Neural cell (in vitro differentiated cells): ENCODE measurements at regions not wholly inside any gene's neighbourhood (a gene's known extent, or its start where the extent isn't known, plus 50 kb on each side); places are given as distances from the start of the nearest gene placed in this dataset.

Experiments
- H2AFZ ChIP-seq: fragments of 200-600, 300-800 bp; sonication (generic), shearing (Covaris generic); 2 replicates; pipeline ENCODE4 v1.6.0; 2014; ENCODE audit warnings: low read depth, mild to moderate bottlenecking, antibody characterized with exemption, low read length, moderate library complexity
- H3F3A ChIP-seq: fragments of 200-600 bp; shearing (Covaris generic); 2 replicates; pipeline ENCODE4 v1.6.1; 2016; ENCODE audit warnings: mild to moderate bottlenecking, moderate library complexity, mixed read lengths, antibody characterized with exemption, low read length; ENCODE audit not compliant: insufficient read depth, poor library complexity, severe bottlenecking
- H3K27ac ChIP-seq: fragments of 200-600, 300-800 bp; sonication (generic), shearing (Covaris generic); 2 replicates; pipeline ENCODE4 v1.5.1; 2014; ENCODE audit warnings: mild to moderate bottlenecking, low read length, moderate library complexity
- H3K27me3 ChIP-seq: fragments of 300-800, 200-600 bp; sonication (generic), shearing (Covaris generic); 2 replicates; pipeline ENCODE4 v1.6.0; 2014; ENCODE audit warnings: mild to moderate bottlenecking, low read depth, low read length, moderate library complexity; ENCODE audit not compliant: insufficient read depth
- H3K36me3 ChIP-seq: fragments of 300-800, 200-600 bp; sonication (generic), shearing (Covaris generic); 2 replicates; pipeline ENCODE4 v1.5.1; 2014; ENCODE audit warnings: mild to moderate bottlenecking, antibody characterized with exemption, low read length, moderate library complexity; ENCODE audit not compliant: insufficient read depth
- H3K4me2 ChIP-seq: fragments of 300-800, 200-600 bp; sonication (generic), shearing (Covaris generic); 2 replicates; pipeline ENCODE4 v1.6.0; 2014; ENCODE audit warnings: mild to moderate bottlenecking, low read length
- H3K4me3 ChIP-seq: fragments of 300-800, 200-600 bp; sonication (generic), shearing (Covaris generic); 2 replicates; pipeline ENCODE4 v1.5.1; 2014; ENCODE audit warnings: mild to moderate bottlenecking, low read length, moderate library complexity
- H3K79me2 ChIP-seq: fragments of 200-600 bp; shearing (Covaris generic); replicated peaks from 2 replicates; pipeline ENCODE4 v1.6.0; 2014; ENCODE audit warnings: mild to moderate bottlenecking, low read length, moderate library complexity; ENCODE audit not compliant: insufficient read depth
- H3K9ac ChIP-seq: fragments of 300-800, 200-600 bp; sonication (generic), shearing (Covaris generic); 2 replicates; pipeline ENCODE4 v1.6.1; 2016; ENCODE audit warnings: mild to moderate bottlenecking, low read length, mixed read lengths
- H3K9me2 ChIP-seq: fragments of 200-600 bp; shearing (Covaris generic); 2 replicates; pipeline ENCODE4 v1.6.1; 2016; ENCODE audit warnings: mild to moderate bottlenecking, low read length, mixed read lengths; ENCODE audit not compliant: insufficient read depth
- H3K9me3 ChIP-seq: fragments of 200-600, 300-800 bp; sonication (generic), shearing (Covaris generic); 2 replicates; pipeline ENCODE4 v1.6.1; 2016; ENCODE audit warnings: mild to moderate bottlenecking, mixed run types, low read length, moderate library complexity, mixed read lengths
- H4K20me1 ChIP-seq: fragments of 200-600 bp; shearing (Covaris generic); 2 replicates; pipeline ENCODE4 v1.6.1; 2016; ENCODE audit warnings: mild to moderate bottlenecking, mixed run types; ENCODE audit not compliant: insufficient read depth
- CTCF ChIP-seq: fragments of 450-650 bp; IDR thresholded peaks from 2 replicates; pipeline ENCODE4 v1.5.1; 2014; ENCODE audit warnings: antibody characterized with exemption, mild to moderate bottlenecking, moderate library complexity; ENCODE audit not compliant: poor library complexity, severe bottlenecking
- EP300 ChIP-seq: fragments of 450-650 bp; conservative IDR thresholded peaks from 2 replicates; pipeline ENCODE4 v1.6.1; 2014; ENCODE audit warnings: antibody characterized with exemption, mild to moderate bottlenecking, moderate library complexity; ENCODE audit not compliant: poor library complexity, severe bottlenecking
- EZH2 ChIP-seq: fragments of 200-600, 300-800 bp; shearing (Covaris generic), sonication (generic); IDR thresholded peaks from 2 replicates; pipeline ENCODE4 v1.6.1; 2014; ENCODE audit warnings: antibody characterized with exemption, low read length, borderline replicate concordance, mild to moderate bottlenecking; ENCODE audit not compliant: insufficient read depth, poor library complexity, severe bottlenecking
- MXI1 ChIP-seq: fragments of 450-650 bp; conservative IDR thresholded peaks from 2 replicates; pipeline ENCODE4 v1.6.1; 2014; ENCODE audit warnings: antibody characterized with exemption, mild to moderate bottlenecking; ENCODE audit not compliant: poor library complexity, severe bottlenecking
- POLR2AphosphoS5 ChIP-seq: IDR thresholded peaks from 2 replicates; pipeline ENCODE4 v1.6.1; 2012
- RAD21 ChIP-seq: fragments of 450-650 bp; conservative IDR thresholded peaks from 2 replicates; pipeline ENCODE4 v1.6.1; 2014; ENCODE audit warnings: antibody characterized with exemption, mild to moderate bottlenecking, moderate library complexity
- REST ChIP-seq: IDR thresholded peaks from 2 replicates; pipeline ENCODE4 v1.6.1; 2012; ENCODE audit warnings: borderline replicate concordance
- SMC3 ChIP-seq: fragments of 450-650 bp; conservative IDR thresholded peaks from 2 replicates; pipeline ENCODE4 v1.6.1; 2014; ENCODE audit warnings: antibody characterized with exemption, mild to moderate bottlenecking, moderate library complexity; ENCODE audit not compliant: poor library complexity
- TAF1 ChIP-seq: IDR thresholded peaks from 2 replicates; pipeline ENCODE4 v1.6.1; 2012; ENCODE audit warnings: low read depth

GRCh38 chr5:57953792-57954191, 471.2 kb upstream of the ACTBL2 start:
- Histone ChIP-seq H3K36me3 (no peaks in the 10 kb centered on the region), H3K9me2 (no peaks in the 10 kb centered on the region), H4K20me1 (no peaks in the 10 kb centered on the region), H3K79me2 (no peaks in the 10 kb centered on the region), H3F3A (no peaks in the 10 kb centered on the region), H3K27ac (no peak overlapping the region), H3K4me2 (no peak overlapping the region), H3K27me3 (no peaks in the 10 kb centered on the region), H3K9ac (no peak overlapping the region), H3K4me3 (no peak overlapping the region), H3K9me3 (no peaks in the 10 kb centered on the region), H2AFZ (no peak overlapping the region)
- TF ChIP-seq EZH2 (no peak), TAF1 (no peak), POLR2AphosphoS5 (no peak), REST (no peak), CTCF (no peak), SMC3 (no peak), RAD21 (no peak), MXI1 (no peak), EP300 (no peak)

- TF ChIP-seq RAD21 (no peak), CTCF (no peak), REST (no peak), MXI1 (no peak), SMC3 (no peak), EP300 (no peak), TAF1 (no peak), EZH2 (no peak), POLR2AphosphoS5 (no peak)
- Histone ChIP-seq H3K9me2 (no peaks in the 10 kb centered on the region), H4K20me1 (no peaks in the 10 kb centered on the region), H2AFZ (no peak overlapping the region), H3K9me3 (no peaks in the 10 kb centered on the region), H3F3A (no peaks in the 10 kb centered on the region), H3K27me3 (no peaks in the 10 kb centered on the region), H3K4me2 (no peak overlapping the region), H3K4me3 (no peak overlapping the region), H3K9ac (no peak overlapping the region), H3K79me2 (no peaks in the 10 kb centered on the region), H3K36me3 (no peaks in the 10 kb centered on the region), H3K27ac (no peak overlapping the region)
Measured at GRCh38 chr5:57950616-57951228, 468.1 kb upstream of the ACTBL2 start.
